OCI-LY7 (cell line): ENCODE measurements at regions not wholly inside any gene's neighbourhood (a gene's known extent, or its start where the extent isn't known, plus 50 kb on each side); places are given as distances from the start of the nearest gene placed in this dataset.

Experiments used
- EZH2phosphoT487 ChIP-seq: fragments of 200-600 bp; sonication (generic); IDR thresholded peaks from 2 replicates; pipeline ENCODE4 v1.6.1; 2018; ENCODE audit warnings: low read depth, borderline replicate concordance, mild to moderate bottlenecking, mixed run types, antibody characterized with exemption, low read length, moderate library complexity, mixed read lengths
- TF ChIP-seq, protein P1 (sequence below): fragments of 200-600 bp; sonication (generic); conservative IDR thresholded peaks from 2 replicates; pipeline ENCODE4 v1.5.1; 2014; ENCODE audit warnings: mild to moderate bottlenecking, antibody characterized with exemption, low read length, moderate library complexity, mixed read lengths

DNA sequence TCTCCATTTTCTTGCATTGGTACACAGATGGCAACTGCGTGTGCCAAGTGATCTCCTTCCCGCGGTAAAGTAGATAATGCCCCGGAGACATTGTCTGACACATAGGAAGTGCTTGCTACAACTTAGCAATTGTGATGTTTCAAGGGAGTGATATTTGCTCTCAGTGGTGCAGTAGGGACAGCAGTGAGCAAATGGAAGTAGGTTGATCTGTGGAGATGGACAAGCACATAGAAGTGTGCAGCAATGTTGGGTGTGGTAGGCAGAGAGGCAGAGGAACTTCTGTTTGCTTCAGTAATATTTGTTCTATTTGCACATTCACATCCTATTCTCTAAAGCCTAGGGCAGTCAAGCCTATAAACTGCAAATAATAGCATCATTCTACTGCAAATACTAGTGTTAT lies 846.7 kb upstream of the PRKX start:
- TF ChIP-seq, protein P1, sequence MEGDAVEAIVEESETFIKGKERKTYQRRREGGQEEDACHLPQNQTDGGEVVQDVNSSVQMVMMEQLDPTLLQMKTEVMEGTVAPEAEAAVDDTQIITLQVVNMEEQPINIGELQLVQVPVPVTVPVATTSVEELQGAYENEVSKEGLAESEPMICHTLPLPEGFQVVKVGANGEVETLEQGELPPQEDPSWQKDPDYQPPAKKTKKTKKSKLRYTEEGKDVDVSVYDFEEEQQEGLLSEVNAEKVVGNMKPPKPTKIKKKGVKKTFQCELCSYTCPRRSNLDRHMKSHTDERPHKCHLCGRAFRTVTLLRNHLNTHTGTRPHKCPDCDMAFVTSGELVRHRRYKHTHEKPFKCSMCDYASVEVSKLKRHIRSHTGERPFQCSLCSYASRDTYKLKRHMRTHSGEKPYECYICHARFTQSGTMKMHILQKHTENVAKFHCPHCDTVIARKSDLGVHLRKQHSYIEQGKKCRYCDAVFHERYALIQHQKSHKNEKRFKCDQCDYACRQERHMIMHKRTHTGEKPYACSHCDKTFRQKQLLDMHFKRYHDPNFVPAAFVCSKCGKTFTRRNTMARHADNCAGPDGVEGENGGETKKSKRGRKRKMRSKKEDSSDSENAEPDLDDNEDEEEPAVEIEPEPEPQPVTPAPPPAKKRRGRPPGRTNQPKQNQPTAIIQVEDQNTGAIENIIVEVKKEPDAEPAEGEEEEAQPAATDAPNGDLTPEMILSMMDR, result no peak
- TF ChIP-seq EZH2phosphoT487, result no peak
